Liver (tissue), 3 donors: ENCODE measurements at regions not wholly inside any gene's neighbourhood (a gene's known extent, or its start where the extent isn't known, plus 50 kb on each side); places are given as distances from the start of the nearest gene placed in this dataset.
"Not testable (repeated sequence)": the region's sequence is repeated elsewhere in the genome, so short reads cannot be mapped to it uniquely, and the experiment has no call there.

Experiments used
- FOXA2 ChIP-seq: IDR thresholded peaks from 2 replicates; pipeline ENCODE4 v1.6.1; 2016; ENCODE audit warnings: antibody characterized with exemption
- GABPA ChIP-seq, 2 donors: IDR thresholded peaks in 1 of 2; conservative IDR thresholded peaks in 1 of 2; 2 replicates each; pipeline ENCODE4 v1.6.1; 2016; ENCODE audit warnings: antibody characterized with exemption in 2 of 2, mild to moderate bottlenecking in 1 of 2, moderate library complexity in 1 of 2
- JUND ChIP-seq, 2 donors: IDR thresholded peaks; 2 replicates each; pipeline ENCODE4 v1.6.1; 2016; ENCODE audit warnings: antibody characterized with exemption in 2 of 2
- RAD21 ChIP-seq, 2 donors: IDR thresholded peaks; 2 replicates each; pipeline ENCODE4 v1.6.1; 2016; ENCODE audit warnings: antibody characterized with exemption in 2 of 2, mild to moderate bottlenecking in 2 of 2
- YY1 ChIP-seq: IDR thresholded peaks from 2 replicates; pipeline ENCODE4 v1.6.1; 2016; ENCODE audit warnings: antibody characterized with exemption, mild to moderate bottlenecking
- TF ChIP-seq, protein P1 (sequence below): fragments of 150-350 bp; IDR thresholded peaks from 2 replicates; pipeline ENCODE4 v1.5.1; 2017; ENCODE audit warnings: improper control_type of control experiment, low read depth, low read length; ENCODE audit not compliant: missing input control
- TF ChIP-seq, protein P2 (sequence below): IDR thresholded peaks from 2 replicates; pipeline ENCODE4 v1.6.1; 2016; ENCODE audit warnings: antibody characterized with exemption
- TF ChIP-seq, protein P3 (sequence below): IDR thresholded peaks from 2 replicates; pipeline ENCODE4 v1.6.1; 2016; ENCODE audit warnings: antibody characterized with exemption
- TF ChIP-seq, protein P4 (sequence below): IDR thresholded peaks from 2 replicates; pipeline ENCODE4 v1.6.1; 2016; ENCODE audit warnings: antibody characterized with exemption
- donor health status: healthy.
- donor health status: healthy.

DNA sequence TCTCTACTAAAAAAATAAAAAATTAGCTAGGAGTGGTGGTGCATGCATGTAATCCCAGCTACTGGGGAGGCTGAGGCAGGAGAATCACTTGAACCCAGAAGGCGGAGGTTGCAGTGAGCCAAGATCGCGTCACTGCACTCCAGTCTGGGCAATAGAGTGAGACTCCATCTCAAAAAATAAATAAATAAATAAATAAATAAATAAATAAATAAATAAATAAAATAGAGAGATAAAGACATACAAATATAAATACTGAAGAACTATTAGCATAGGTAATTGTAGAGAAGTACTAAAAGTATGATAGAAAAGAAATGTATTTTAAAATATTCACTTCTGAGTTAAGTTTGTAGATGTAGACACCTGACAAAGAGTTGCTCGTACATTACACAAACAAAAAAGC, 1652.4 kb downstream of the TP53TG3F start:
- TF ChIP-seq, protein P1, sequence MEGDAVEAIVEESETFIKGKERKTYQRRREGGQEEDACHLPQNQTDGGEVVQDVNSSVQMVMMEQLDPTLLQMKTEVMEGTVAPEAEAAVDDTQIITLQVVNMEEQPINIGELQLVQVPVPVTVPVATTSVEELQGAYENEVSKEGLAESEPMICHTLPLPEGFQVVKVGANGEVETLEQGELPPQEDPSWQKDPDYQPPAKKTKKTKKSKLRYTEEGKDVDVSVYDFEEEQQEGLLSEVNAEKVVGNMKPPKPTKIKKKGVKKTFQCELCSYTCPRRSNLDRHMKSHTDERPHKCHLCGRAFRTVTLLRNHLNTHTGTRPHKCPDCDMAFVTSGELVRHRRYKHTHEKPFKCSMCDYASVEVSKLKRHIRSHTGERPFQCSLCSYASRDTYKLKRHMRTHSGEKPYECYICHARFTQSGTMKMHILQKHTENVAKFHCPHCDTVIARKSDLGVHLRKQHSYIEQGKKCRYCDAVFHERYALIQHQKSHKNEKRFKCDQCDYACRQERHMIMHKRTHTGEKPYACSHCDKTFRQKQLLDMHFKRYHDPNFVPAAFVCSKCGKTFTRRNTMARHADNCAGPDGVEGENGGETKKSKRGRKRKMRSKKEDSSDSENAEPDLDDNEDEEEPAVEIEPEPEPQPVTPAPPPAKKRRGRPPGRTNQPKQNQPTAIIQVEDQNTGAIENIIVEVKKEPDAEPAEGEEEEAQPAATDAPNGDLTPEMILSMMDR: not testable (repeated sequence)
- TF ChIP-seq, protein P2, sequence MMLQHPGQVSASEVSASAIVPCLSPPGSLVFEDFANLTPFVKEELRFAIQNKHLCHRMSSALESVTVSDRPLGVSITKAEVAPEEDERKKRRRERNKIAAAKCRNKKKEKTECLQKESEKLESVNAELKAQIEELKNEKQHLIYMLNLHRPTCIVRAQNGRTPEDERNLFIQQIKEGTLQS: not testable (repeated sequence)
- not testable (repeated sequence) for TF ChIP-seq FOXA2; YY1; RAD21 (IDR thresholded peaks at IDR 0.05); GABPA (IDR thresholded peaks at IDR 0.05 in 1 of 2, conservative IDR thresholded peaks at IDR 0.05 in 1 of 2); JUND (IDR thresholded peaks at IDR 0.05)
- TF ChIP-seq, protein P3, sequence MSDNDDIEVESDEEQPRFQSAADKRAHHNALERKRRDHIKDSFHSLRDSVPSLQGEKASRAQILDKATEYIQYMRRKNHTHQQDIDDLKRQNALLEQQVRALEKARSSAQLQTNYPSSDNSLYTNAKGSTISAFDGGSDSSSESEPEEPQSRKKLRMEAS: not testable (repeated sequence)
- TF ChIP-seq, protein P4, sequence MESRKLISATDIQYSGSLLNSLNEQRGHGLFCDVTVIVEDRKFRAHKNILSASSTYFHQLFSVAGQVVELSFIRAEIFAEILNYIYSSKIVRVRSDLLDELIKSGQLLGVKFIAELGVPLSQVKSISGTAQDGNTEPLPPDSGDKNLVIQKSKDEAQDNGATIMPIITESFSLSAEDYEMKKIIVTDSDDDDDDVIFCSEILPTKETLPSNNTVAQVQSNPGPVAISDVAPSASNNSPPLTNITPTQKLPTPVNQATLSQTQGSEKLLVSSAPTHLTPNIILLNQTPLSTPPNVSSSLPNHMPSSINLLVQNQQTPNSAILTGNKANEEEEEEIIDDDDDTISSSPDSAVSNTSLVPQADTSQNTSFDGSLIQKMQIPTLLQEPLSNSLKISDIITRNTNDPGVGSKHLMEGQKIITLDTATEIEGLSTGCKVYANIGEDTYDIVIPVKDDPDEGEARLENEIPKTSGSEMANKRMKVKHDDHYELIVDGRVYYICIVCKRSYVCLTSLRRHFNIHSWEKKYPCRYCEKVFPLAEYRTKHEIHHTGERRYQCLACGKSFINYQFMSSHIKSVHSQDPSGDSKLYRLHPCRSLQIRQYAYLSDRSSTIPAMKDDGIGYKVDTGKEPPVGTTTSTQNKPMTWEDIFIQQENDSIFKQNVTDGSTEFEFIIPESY: not testable (repeated sequence)
